SIG-M5 (cell line): ENCODE measurements at regions not wholly inside any gene's neighbourhood (a gene's known extent, or its start where the extent isn't known, plus 50 kb on each side); places are given as distances from the start of the nearest gene placed in this dataset.

Experiments
- DNase-seq: peaks from one replicate; lab custom pipeline; 2025; lab: John Stamatoyannopoulos, UW

- DNase-seq, result no peak
Measured at GRCh38 chr2:23294238-23294637, 90.7 kb upstream of the KLHL29 start.

DNA sequence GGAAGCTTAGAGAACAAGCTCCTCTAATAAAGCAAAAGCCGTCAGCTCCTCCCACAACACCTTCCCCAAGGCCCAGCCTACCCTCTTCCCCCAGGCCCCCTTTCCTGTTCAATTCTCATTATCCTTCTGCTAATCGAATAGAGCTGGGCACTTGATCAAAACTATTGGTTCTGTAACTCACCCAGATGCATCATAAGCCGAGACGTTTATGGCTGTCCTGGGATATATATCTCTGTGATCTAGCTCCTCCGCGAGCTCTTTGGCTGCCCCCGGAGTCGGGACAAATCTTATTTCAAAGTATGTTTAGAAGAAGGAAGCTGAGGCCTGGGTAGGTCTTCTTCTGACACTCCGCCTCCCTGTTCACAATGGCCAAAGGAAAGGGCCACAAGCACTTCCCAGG lies 88.3 kb upstream of the KLHL29 start:
- no peak for DNase-seq

GRCh38 chr2:23297112-23297511 lies 87.9 kb upstream of the KLHL29 start:
- DNase-seq, result no peak

GRCh38 chr2:23298551-23298950 lies 86.4 kb upstream of the KLHL29 start:
- no peak for DNase-seq

DNA sequence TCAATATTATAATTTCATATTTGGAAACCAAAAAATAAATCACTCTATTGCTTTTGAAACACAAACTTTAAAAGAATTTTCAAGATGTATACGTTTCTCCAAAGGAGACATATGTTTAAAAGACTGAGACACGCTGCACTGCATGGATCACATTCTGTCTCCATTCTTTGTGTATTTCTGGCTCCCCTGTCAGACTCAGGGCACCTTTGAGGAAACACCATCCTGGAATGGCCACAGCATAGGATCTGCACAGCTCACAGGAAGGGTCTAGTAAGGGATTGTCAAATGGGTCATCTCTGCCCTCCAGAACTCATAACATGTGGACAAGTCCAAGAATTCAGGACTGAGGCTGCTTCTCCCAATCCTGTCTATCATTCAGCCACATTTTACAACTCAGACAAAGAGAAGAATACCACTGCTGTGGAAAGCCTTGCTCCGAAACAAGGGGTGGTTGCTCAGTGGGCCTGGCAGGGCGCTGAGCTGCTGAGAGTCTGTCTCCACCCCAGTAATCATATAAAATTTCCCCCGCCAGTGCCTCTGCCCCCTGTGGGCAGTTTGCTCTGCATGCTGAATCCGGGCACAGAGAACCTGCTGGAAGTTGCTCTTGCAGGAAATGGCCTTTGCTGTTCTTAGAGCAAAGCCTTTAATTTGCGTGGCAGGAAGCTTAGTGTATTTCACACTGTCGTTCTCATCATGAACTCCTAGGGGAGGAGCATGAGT lies 85.3 kb upstream of the KLHL29 start:
- DNase-seq, result no peak

GRCh38 chr2:23301136-23301535 lies 83.8 kb upstream of the KLHL29 start:
- DNase-seq, result no peak

DNA sequence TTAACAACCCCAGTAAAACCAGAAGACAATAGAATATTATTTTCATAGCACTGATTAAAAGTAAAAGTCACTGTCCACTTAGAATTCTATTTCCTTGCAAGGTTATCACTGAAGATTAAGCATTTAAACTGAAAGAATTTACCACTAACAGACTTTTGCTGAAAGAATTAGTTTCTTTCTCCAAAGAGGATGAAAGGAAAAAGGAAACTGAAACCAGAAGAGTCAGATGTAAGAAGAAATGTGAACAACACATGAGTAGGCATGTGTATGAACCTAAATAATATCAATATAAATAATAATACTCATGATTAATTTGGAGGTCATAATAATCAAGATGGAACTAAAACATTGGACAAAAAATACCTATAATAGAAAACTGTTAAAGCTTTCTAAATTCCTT lies 82.4 kb upstream of the KLHL29 start:
- DNase-seq, result no peak

- DNase-seq, result no peak
Measured at GRCh38 chr2:23306401-23306800, 78.6 kb upstream of the KLHL29 start.

DNA sequence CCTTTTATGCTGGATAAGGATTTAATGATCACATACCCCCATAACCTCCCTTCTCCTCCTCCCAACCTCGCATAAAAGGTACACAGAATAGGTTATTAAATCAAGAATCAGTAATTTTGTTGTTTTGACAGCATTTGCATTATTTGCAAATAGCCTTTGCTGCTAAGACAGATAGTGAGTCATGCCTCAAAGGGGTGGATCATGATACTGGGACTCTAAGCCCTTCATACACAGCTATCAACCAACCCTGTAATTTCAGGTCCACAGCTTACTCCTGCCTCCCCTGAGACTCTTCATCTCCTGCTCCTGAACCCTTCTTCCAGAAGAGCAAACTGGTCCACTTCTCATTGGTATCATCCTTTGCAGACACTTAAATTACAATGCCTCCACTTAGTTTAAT lies 73.8 kb upstream of the KLHL29 start:
- no peak for DNase-seq

DNA sequence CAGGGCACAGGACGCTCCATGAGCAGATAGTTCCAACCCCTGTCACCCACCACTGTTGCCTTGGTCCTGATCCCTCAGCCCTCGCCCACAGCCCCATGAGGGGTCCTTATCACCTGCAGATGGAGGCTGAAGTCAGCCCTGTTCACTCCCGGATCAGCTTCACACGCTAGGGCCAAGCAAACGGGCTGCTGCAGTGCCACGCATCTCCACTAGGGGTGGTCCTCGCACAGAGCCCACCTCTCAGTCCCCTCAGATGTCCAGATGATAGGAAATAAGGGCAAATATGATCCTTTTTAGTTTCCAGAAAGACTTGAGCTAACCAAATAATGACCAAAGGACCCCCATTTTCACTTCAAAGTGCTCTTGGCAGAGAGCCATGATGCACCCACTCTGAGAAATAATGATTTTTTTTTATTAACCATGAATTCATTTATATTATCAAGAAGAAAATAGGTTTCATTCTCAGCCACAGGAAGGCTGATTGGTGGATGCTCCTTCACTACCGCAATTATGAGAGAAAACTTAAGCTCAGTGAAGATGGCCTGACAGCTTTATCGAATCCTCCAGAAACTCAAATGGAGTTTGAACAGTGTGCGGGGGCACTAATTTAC lies 71.9 kb upstream of the KLHL29 start:
- no peak for DNase-seq

DNA sequence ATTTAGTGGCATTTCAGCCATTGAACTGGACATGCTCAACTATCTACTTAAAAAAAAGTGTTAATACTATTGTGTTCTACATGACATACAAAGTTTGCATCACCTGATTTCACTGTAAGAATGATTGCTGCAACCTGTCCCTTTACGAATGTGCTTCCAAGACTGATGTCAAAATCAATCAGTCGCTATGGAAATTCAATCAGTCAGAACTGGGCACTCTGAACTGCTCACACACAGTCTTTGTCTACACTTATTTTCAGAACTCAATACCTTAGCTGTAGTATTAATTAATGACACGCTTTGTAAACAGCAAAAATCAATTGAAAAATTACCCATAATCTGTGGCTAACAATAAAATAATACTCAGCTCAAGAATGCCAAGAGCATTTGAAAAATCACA lies 70.3 kb upstream of the KLHL29 start:
- no peak for DNase-seq

- no peak for DNase-seq
Measured at GRCh38 chr2:23320058-23320457, 64.9 kb upstream of the KLHL29 start.

DNA sequence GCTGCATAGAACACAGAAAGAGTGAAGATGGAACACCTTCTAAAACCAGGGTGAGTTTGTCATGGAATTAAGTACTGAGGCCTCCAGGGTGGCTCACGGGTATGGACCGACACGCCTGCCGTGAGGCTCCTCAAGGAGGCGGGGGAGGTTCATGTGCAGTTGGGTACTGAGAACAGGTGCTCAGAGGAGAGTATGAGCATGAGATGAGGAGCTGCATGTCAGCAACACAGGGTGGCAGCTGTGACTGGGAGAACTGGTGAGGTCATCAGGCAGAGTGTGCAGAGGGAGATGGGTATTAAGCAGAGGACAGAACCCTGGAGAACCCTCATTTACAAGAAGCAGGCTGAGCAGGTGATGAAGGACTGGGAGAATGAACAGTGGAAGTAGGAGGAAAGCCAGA lies 63.2 kb upstream of the KLHL29 start:
- DNase-seq, result no peak

GRCh38 chr2:23322567-23323197 lies 62.3 kb upstream of the KLHL29 start:
- DNase-seq, result no peak

GRCh38 chr2:23323198-23323916 lies 61.6 kb upstream of the KLHL29 start:
- no peak for DNase-seq

DNA sequence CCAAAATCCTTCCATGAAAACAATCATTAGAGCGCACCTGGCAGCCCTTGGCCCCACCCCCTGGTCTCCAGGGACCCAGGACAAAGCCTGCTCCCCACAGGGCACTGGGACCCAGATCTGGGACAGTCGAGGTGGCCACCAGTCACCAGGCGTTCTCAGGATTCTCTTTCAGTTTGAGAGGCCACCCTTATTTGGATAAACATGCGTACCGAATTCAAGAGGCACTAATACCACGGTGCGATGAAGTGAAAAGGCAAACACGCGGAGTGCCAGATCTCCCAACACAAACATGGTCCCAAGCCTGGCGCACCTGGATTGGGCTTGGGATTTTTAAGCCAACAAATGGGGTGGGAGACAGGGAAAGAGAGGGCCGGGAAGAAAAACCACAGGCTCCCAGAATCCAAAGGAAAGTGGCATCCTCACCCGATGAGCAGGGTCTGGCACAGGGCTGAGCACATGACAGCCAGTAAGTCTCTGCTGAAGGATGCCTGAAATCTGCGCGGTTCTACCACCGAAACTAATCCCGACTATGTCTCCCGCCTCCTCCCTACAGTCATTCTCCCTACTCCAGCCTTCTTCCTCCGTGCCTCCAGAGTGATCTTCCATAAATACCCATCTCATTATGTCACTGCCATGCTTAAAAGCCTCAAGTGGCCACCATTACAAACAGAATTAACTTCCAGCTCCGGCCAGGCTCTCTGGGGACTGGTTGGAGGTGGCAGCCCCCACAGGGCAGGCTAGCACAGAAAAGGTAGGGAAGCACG lies 60.9 kb upstream of the KLHL29 start:
- DNase-seq, result no peak

DNA sequence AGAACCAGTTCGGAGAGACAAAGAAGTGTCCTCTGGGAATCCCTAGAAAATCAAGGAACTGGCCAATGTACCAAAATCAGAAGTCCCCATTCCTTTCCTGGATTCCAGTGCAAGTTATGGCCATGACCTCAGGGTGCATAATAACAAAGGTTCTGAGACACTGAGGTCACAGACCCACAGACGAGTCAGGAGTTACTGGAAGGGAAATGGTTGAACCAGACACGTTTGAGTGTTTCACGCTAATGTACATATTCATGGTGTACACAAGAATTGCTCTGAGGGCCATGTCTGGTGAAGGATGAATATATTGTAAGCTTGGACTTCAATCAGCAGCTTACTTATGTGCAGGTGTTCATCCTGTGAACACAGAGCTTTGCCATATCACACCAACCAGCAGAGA lies 58.6 kb upstream of the KLHL29 start:
- DNase-seq, result no peak

DNA sequence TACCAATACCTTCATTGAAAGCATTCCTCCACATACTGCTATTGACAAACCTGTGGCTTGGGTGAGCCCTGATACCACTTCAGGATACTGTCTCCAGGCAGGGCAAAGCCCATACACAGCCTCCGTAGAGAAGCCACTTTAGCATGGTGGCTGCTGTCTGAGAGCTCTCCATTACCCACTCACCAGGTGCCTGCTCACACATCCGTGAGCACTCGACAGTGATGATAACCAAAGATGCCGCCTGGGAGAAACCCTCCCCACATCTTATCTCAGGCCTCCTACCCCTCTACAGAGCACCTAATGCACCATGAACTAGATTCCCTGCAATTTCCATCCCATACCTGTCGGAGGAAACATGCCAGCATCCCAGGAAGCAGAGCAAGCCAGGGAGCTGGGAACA lies 57.6 kb upstream of the KLHL29 start:
- DNase-seq, result no peak

DNA sequence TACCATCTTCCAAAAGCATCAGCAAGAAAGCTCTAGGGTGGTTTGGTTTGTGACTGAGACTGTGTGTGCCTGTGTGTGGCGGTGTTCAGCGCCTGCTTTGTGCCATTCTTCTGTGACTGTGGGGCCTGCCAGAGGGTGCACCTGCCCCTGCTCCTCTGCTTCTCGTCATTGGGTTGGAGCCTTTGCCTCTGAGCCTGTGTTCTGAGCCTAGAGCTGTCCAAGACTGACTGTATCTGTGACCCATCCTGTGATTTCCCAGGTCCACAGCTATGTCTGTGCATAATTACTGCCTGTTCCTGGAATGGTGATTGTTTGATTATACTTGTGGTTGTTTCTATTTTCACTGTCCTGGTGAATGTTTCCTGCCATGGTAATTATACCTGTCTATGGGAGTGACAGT lies 57.1 kb upstream of the KLHL29 start:
- no peak for DNase-seq

- DNase-seq, result no peak
Measured at GRCh38 chr2:23330214-23330613, 54.8 kb upstream of the KLHL29 start.
